ENCODE measurements at regions not wholly inside any gene's neighbourhood (a gene's known extent, or its start where the extent isn't known, plus 50 kb on each side); places are given as distances from the start of the nearest gene placed in this dataset.

DNA sequence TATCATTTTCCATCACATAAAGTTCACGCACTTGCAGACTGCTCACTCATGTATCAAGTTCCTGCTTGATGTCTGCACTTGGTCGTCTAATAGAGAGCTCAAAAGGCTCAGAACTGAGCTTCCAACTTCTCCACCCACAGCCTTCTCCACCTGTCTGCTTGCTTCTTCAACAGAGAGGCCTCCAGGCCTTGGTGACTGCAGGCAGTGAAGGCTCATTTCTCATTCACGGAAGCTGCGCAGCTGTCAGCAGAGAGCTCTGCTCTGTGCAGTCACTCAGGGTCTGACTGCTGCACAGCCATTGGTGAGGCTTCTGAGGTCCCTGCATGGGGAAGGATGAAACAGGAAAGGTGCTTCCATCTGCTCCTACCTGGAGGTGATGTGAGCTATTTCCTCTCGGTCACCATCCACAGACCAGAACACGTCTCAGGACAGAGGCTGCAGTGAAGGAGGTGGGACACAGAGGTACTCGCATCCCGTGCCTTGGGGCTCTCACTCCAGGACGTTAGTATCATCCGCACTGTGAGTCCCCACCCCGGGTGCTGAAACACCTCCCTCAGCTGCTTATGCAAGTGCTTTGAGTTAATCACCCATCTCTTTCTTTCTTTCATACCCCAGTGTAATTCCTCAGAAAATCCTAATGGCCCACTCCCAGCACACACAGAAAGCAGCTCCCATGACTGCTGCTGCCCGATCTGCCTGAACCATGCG, 126.2 kb downstream of the TMEM18 start:
- DNase-seq, result no peak

DNA sequence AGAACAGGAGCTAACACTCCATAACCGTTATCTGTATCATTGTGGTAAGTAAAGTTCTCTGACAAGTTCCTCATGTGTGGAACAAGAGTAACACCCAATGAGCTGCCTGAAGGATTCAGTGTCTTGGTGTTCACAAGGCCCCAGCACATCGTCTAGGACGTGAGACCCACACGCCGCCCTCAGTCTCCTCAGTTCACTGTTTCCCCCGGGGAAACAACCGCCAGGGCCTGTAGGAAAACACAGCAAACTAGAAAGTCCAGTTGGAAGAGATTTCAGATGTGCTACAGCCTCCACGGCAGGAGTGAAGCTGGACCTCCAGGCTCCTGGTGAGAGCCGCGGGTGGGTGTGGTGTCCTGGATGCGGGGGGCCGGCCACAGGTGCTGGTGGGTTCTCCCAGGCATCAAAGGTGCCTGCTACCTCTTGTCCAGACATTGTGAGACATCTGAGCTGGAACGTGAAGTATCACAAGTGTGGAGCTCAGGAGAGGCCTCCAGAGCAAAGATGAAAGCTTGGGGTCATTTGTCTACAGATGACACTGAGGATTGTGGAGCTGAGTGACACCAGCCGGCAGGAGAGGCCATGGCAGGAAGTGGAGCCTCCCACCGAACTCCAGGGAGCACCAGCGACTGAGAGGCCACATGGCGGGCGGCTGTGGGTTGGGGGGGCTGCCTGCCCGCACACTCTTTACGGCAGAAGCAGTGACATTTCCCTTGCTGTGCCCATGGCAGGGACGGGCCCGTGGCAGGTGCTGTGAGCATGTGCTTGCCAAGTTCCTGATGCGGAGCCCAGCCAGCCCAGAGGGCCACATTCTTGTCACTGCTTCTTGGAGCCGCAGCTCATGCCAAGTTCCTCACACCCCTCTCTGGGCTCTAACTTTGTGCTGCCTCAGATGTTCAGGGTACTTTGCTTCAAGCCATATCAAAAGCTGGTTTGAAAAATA, 131.2 kb downstream of the TMEM18 start:
- DNase-seq, result no peak

DNA sequence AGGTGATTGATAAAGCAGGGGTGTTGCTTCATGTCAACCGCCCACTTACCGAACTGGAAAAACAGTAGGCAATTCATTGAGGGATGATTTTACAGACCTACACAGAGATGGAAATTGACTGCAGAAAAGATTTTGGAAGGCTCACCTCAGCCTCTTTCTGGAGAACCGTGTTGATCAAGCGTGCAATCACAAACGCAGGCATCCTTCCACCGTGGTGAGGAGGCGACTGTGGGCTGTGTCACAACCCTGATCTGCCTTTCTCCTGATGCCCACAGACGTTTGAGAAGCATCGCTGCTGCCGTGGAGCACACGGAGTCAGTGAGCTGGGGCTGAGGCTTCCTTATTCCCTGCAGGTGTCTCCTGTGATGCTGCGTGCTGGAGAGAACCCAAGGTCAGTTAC, 132.0 kb downstream of the TMEM18 start:
- no peak for DNase-seq

DNA sequence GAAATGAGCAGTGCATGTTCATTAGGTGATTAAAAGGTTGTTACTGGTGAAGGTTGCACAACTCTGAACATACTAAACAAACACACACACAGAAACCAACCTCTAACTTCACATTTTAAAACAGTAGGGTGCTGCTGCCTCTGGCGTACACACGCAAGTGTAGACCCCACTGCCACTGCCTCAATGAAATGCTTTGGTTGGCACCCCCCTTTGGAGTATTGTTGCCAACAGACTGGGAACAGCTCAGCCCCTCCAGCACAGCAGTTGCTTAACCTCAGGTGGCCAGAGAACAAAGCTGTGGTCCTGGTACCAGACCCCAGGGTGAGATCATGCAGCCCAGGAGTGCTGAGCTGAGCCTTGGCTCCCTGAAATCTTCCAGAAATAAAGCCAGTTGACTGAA, 138.6 kb downstream of the TMEM18 start:
- DNase-seq, result no peak

DNA sequence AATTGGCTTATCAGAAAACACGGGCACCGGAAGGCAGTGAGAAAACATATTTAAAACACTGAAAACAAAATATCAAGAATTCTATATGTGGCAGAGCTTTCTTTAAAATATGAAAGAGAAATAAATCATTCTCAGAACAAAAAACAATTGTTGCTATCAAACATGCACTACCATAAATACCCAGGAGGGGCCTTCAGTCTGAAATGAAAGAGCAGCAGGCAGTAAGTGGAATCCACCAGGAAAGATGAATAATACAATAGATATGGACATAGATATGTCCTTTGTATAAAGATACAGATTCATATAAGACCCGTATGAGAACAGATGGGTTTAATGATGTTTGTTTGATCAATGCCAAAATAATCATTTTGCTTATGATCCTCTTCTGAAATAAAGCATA, 142.0 kb downstream of the TMEM18 start:
- no peak for DNase-seq

DNA sequence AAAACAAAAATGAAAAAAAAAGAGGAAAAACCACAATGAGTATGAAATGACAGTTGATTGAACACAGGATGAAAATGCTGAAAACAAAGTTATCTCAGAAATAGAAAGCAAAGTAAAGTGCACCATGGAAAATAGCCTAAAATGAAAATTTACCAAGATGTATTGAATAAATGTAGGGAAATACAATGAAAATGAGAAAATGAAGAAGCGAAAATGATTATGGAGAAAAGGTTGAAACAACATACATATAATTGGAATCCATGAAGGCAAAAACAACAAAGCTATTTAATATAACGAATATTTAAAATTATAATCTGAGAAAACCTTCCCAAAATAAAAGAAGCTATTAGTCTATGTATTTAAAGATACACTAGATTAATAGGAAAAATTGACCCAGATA, 147.4 kb downstream of the TMEM18 start:
- DNase-seq, result no peak

DNA sequence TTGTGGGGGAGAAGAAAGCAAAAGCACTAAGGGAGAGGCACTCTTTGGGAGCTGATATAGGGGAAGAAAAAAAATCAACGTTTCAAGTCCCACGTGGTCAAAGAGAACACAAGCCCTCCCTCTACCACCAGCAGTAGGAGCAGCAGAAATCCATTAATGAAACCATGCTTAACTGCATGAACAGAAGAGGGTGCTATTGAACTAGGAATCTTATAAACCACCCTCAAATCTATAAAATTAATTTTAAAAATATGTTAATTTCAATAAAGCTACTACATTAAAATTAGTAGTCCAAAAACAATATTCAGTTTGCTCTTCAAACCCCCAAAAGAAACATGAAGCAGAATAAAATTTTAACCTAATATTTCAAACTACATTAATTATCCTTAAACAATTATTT, 147.8 kb downstream of the TMEM18 start:
- no peak for DNase-seq

DNA sequence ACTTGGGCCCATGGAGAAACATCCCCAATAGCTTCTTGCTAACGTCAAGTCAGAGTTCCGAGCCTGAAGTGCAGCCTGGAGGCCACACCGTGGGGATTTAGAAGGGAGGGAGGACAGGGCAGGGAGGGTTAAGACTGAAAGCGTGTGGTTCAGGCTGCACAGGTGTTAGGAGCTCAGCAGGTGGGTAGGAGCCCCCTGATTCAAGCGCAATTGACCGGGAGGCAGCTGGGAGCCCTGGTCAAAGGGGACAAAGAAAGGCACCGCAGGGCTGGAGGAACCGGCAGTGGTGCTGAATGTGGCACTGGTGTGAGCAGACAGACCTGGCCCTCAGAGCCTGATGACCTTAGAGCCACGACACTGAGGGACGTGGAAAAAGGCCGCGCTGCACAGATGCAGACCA, 149.6 kb downstream of the TMEM18 start:
- DNase-seq, result no peak

DNA sequence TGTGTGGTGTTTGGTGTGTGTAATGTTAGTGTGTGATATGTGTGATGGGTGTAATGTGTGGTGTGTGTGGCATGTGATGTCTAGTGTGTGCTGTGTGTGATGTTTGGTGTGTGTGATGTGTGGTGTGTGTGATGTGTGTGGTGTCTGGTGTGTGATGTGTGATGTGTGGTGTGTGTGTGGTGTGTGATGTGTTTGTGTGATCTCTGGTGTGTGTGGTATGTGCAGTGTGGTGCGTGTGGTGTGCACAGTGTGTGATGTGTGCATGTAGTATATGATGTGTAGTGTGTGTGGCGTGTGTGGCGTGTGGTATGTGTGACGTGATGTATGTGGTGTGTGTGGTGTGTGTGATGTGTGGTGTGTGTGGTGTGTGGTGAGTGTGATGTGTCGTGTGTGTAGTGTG, 150.3 kb downstream of the TMEM18 start:
- no peak for DNase-seq

DNA sequence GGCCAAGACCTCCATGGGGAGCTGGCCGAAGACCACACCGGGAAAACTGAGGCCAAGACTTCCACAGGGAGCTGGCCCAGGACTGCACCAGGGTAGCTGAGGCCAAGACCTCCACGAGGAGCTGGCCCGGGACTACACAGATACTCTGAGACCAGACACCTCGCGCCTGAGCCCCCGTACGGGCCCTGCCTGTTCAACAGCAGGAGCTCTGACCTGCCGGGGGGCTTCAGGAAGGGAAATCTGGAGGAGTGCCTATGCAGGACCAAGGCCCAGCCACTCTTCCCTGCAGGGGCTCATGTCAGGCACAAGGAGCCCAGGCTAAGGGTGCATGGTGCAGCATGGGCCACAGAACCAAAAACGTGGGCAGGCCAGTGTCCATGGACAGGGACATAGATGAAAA, 151.6 kb downstream of the TMEM18 start:
- no peak for DNase-seq

DNA sequence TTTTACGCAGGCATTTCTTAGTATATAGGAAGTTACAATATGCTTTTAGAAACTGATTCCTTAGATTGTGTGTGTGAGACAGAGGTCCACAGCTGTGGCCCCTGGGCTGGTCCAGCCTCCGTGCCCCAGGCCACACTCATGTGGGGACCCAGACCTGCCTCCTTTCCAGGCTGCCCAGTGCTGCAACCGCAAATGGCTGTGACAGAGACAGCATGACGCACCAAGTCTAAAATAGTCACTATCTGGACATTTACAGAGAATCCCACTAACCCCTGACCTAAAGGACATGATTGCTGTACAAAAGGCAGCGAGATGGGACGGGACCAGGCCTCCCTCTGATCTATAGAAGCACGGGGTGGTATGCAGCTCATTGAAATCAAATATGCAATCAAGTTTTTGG, 152.2 kb downstream of the TMEM18 start:
- DNase-seq, result no peak

DNA sequence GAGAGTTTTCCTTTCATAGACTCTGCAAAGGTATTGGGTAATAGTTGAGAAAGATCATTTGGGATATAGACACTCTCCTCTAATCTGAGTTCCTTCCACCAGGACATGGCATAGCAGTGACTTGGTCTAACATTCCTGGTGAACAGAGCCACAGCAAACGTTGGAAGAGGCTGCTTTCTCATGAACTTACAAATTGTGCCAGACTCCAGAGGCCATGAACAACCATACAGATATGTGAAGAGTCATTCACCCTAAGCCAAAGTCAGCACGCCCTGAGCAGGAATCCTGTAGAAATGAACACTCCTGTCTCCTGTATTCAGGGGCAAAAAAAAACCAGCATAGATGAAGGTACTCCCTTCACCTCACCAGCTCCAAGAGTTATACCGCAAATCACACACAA, 152.8 kb downstream of the TMEM18 start:
- DNase-seq, result no peak

DNA sequence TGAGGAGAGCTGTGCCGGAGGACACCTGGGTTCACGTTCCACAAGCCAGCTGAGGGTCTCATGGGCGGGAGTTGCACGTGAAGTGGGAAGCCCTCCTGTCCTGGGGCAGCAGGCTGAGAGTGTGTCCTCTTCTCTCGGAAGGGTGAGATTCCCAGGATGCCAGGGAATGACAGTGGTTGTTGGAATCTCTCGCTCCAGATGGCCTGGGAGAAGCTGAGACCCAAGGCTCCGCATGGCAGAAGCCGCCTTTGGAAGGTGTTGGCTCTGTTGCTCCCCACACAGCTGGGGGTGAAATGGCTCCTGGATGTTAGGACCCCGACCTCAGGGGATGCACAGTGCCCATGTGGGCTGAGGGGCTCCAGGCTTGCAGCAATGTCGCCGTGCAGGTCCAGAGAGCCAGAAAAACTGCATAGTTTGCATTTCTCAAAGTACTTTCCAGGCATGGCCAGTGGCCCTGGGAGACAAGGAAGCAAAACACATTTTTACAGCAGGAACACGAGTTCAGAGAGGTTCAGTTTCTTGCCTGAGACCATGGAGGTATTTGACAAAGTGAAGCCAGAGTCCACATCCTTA, 153.4 kb downstream of the TMEM18 start:
- no peak for DNase-seq

DNA sequence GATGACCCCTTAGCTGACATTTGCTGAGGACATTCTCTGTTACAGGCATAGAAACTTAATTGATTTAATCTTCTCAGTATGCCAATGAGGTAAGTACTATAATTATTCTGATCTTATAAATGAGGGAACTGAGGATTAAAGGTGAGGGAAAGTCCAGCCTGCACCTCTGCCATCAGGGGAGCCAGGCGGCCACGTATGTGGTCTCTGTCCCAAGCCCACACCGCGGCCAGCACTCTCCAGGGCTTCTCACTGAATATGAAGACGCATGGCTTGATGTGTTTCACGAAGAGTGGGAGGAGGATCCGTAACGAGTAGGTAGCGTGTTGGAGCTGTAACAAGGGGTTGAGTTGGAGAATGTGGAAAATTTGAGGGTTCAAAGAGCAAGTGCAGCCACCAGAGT, 154.4 kb downstream of the TMEM18 start:
- DNase-seq, result no peak

DNA sequence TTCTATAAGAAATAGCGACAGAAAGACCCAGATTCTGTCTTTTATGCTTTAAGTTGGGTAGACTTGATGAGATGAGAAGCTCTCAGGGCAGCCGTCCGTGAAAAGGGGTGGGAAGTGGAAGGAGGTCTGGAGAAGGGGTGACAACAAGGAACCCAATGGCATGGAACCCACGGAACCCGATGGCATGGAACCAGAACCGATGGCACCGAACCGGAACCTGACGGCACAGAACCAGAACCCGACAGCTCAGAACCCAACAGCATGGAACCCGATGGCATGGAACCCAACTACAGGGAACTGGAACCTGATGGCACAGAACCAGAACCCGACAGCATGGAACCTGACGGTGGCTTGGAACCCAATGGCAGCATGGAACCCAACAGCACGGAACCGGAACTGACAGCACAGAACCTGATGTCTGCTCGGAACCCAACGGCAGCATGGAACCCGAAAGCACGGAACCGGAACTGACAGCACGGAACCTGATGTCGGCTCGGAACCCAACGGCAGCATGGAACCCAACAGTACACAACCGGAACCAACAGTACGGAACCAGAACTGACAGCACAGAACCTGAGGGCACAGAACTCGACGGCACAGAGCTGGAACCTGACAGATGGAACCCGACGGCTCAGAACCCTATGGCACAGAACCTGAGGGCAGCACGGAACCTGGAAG, 155.2 kb downstream of the TMEM18 start:
- no peak for DNase-seq

DNA sequence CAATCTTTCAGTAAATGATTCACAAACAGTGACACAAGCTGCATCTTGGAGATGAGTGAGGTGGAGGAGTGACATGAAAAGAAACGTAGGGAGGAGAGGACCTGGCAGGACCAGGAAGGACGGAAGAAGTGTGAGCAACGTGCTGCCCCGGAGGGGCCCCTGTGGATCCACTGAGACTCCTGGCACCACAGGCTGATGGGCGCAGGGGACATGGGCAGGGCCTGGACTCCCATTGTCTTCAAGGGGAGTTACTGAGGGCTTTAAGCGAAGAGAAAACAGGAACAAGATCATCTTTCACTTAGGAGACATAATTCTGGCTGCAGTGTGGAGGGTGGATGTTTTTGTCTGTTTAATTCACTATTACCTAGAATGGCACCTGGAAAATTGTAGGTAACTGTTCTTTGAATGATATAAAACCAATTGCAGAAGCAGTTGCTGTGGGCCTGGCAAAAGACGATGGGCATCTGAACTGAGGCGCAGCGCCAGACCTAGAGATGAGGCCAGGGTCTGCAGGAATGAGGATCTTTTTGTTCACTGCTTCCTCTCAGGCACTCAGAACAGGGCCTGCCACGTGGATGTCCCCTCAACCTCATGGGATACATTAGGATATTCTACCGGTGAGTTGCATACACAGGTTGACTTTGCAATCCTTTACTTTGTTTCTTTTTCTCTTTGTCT, 156.4 kb downstream of the TMEM18 start:
- DNase-seq, result no peak

DNA sequence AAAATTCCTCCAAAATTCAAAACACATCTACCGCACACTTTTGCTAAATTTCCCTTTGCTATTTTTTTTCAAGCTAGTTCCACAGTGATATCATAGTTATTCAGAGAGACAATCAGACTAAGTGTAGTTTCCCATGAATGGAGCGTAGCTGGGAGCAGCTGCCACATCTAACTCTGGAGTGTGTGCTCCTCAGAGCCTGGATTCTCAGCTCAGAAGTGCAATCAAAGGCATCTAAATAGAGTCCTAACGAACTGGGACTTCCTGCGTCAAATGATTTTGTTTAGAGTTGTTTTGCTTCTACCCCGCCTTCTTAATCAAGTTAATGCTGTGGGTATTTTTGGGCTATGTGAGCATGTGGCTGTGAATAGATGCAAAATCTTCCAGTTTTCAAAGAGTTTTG, 160.3 kb downstream of the TMEM18 start:
- no peak for DNase-seq

DNA sequence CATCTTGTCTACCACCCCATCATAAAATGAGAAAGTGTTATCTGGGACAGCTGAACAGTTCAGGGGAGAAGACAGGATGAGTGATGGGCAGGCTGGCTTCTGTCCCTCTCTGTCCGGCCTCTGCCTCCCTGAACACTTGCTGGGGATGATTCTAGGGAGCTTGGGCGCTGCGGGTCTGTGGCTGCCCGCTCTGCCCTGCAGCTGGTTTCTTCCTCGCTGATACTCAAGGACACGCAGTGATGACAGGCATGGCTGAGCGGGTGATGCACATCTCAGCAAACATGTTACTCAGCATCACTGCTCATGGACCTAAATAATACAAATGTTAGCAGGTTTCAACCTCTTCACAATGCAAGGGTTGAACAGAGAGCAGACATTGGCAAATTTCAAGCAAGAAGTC, 161.1 kb downstream of the TMEM18 start:
- DNase-seq, result no peak

DNA sequence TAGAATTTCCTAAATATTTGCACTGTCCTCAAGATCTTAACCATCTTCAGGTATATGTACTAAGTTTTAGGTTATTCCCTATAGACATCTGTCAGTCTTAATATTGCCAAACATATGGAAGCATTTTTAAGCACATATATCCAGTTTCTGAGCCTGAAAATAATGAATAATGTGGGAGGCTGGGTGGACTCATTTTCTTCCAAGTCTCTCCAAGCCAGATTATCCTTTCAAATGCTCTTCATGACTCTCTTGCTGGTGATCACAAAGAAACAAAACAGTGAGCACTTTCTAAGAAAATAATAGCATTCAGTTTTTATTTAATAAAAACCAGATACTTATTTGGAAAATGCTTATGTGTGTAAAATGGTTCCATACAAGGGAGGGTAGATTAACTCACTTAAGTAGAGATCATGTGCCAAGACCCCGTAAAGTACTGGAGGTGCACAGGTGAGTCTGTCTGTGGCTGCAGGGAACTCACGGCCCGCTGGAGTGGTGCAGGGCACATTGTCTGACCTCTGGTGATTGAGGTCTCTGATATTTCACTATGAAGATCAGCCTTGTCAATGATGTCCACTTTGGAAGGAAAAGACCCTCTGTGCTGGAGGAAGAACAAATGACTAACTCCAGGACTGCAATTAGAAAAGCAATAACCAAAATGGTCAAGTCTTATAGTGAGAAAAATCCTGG, 161.6 kb downstream of the TMEM18 start:
- DNase-seq, result no peak

DNA sequence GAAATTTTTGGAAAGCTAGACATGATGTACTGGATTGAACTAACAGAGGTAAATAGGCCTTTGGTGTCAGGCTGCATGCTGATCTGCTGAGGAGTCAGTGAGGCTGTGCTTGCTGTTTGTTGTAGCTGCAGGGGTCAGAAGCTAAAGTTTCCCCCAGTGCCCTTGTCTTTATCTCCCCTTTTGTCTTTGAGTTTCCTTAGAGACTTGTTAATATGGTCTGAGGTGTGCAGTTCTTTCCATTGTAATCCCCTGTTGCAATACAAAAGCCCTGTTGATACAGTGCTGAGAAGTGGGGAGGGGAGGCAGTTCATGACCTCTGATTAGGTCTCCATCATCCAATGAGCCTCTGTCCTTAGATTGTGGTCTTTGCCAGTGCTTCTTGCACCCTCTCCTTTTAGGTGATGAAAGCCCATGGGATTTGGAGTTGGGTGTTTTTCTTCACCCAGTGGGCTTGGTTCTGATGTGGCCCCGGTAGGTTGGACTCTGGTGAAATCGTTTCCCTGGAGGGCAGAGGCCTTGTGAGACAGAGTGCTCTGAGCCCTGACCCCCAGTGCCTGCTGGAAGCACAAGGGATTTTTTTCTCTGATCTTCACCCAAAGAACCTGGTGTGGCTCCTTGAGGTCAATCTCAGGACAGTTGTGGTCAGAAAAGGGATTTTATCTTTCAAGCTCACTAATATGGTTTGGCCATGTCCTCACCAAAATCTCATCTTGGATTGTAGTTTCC, 163.1 kb downstream of the TMEM18 start:
- no peak for DNase-seq

DNA sequence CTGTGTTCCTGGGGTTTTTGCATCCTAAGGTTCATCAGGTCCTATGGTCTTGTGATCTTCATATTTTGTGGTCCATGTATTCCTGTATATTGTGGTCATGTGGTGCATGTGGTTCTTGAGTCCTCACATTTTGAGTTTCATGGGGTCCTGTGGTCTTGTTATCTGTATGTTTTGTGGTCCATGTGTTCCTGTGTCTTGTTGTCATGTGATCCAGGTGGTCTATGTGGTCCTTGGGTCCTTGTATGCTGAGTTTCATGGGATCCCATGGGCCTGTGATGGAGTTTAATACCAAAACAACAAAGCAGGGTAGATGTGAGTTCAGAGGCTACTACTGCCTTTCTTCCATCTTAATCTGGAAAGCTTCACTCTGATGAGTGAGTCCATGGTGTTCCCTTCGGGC, 166.4 kb downstream of the TMEM18 start:
- no peak for DNase-seq

DNA sequence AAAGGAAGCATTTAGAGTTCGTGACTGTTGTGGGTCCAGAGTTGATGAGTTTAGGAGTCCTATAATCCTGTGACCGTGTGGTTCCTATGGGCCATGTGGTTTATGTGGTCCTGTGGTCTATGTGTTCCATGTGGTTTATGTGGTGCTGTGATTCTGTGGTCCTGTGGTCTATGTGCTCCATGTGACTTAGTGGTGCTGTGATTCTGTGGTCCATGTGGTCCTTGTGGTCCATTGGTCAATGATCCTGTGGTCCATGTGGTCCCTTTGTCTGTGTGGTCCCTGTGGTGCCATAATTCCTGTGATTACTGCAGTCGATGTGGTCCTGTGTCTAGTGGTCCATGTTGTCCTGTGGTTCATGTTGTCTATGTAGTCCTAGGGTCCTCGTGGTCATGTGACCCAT, 167.3 kb downstream of the TMEM18 start:
- DNase-seq, result no peak

Data from suppressor macrophage treated with lipopolysaccharide for 4 hours (primary cell).